ENCODE measurements at regions not wholly inside any gene's neighbourhood (a gene's known extent, or its start where the extent isn't known, plus 50 kb on each side); places are given as distances from the start of the nearest gene placed in this dataset.

DNA sequence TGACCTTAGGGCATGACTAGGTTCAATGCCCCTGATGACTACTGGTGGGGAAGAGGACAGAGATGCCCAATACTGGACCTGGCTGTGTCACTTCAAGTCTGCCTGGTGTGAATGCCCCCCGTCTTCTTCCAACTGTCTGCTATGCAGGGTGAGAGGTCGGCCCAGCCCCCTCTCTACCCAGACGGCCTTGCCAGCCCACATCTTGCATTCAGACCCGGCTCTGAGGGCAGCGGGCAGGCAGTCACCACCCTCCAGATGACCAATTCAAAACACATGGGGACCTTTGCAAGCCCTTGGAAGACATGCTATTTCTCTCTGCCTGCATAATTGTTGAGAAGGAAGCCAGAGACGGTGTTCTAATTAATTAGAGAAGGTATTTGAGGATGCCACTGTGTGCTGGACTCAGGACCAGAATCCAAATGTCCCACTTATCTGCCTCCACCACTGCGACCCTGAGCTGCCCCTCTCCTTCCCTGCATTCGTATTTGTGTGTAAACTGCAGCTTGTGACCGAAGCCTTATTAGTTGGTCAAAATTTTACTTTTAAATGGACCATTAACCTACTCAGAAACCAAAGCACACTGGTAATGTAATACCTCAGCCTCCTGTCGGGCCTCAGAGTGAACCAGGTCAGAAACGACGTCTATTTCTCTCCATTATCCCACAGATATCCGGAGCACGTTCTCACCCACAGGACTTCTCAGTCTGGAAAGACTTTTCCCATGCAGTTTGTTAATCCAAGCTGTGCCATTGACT, 407.0 kb downstream of the ZNF536 start:
- Histone ChIP-seq H3K4me2 (no peak overlapping the region), H3K4me3 (no peak overlapping the region), H3K27ac (no peak overlapping the region), H3K4me1 (no peaks in the 10 kb centered on the region), H3K9me3 (no peaks in the 10 kb centered on the region)
- FAIRE-seq (no peak), DNase-seq (ENCODE audit: low read depth in 1 of 2, low spot score in 1 of 2) (no peak), ATAC-seq (no peak)
- 2% methylated on average over 14 of the region's 14 CpGs for WGBS (ENCODE audit: missing lambda C conversion rate)
- TF ChIP-seq GATA3 (IDR thresholded peaks at IDR 0.05; ENCODE audit: borderline replicate concordance) (no peak), ZFP36 (IDR thresholded peaks at IDR 0.05; ENCODE audit: borderline replicate concordance, partially characterized antibody) (no peak), HOXB13 (CRISPR knock-in tag; IDR thresholded peaks at IDR 0.05; ENCODE audit: low read depth) (no peak), CEBPB (IDR thresholded peaks at IDR 0.05) (no peak), NR3C1 (IDR thresholded peaks at IDR 0.05) (no peak), FOXS1 (CRISPR knock-in tag; IDR thresholded peaks at IDR 0.05) (no peak), HOXA7 (CRISPR knock-in tag; IDR thresholded peaks at IDR 0.05) (no peak), POLR2AphosphoS2 (conservative IDR thresholded peaks at IDR 0.05; ENCODE audit: low read length) (no peak)
- TF ChIP-seq, protein P1, sequence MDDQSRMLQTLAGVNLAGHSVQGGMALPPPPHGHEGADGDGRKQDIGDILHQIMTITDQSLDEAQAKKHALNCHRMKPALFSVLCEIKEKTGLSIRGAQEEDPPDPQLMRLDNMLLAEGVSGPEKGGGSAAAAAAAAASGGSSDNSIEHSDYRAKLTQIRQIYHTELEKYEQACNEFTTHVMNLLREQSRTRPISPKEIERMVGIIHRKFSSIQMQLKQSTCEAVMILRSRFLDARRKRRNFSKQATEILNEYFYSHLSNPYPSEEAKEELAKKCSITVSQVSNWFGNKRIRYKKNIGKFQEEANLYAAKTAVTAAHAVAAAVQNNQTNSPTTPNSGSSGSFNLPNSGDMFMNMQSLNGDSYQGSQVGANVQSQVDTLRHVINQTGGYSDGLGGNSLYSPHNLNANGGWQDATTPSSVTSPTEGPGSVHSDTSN (IDR thresholded peaks at IDR 0.05): no peak
- TF ChIP-seq, protein P2, sequence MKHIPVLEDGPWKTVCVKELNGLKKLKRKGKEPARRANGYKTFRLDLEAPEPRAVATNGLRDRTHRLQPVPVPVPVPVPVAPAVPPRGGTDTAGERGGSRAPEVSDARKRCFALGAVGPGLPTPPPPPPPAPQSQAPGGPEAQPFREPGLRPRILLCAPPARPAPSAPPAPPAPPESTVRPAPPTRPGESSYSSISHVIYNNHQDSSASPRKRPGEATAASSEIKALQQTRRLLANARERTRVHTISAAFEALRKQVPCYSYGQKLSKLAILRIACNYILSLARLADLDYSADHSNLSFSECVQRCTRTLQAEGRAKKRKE (CRISPR knock-in tag; IDR thresholded peaks at IDR 0.05; ENCODE audit: low read depth): no peak
- ChIA-PET POLR2A (no interaction called here), CTCF (interaction anchor here (0.8 to 1.1 kb wide), 4 partner anchors 7 to 1445 kb away, joined by 3 read pairs; no protein-coding TSS in a partner anchor)

DNA sequence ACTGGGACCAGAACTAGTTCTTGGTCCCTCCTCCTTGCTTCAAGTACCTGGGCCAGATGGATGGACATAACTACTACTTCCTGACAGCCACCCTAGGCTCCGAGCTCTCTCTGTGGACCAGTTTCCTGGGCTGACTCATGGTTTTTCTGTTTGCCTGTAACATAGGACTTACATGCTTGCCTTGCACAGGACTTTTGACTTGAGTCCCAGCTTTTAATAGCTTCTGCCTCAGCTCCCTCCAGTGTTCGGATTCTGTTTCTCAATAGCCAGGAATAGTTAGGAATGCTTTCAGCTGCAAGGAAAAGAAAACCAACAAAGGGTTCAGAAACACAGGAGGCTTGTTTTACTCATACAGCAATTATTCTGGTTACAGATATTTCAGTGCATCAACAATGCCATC, 405.9 kb downstream of the ZNF536 start:
- Histone ChIP-seq H3K4me2 (no peak overlapping the region), H3K4me1 (no peaks in the 10 kb centered on the region), H3K27ac (no peak overlapping the region), H3K9me3 (no peaks in the 10 kb centered on the region), H3K4me3 (no peak overlapping the region)
- ATAC-seq (no peak), FAIRE-seq (peak; percentile 56), DNase-seq (ENCODE audit: low read depth in 1 of 2, low spot score in 1 of 2) (no peak)
- TF ChIP-seq CHD2 (IDR thresholded peaks at IDR 0.05; ENCODE audit: low read length, partially characterized antibody): no peak
- no peak for TF ChIP-seq HDAC2 (IDR thresholded peaks at IDR 0.05)
- TF ChIP-seq MAZ (IDR thresholded peaks at IDR 0.05; ENCODE audit: borderline replicate concordance, low read depth, low read length): no peak
- TF ChIP-seq NFE2L2 (conservative IDR thresholded peaks at IDR 0.05; ENCODE audit: low read length): no peak
- no peak for TF ChIP-seq RFX5 (IDR thresholded peaks at IDR 0.05)
- TF ChIP-seq BHLHE40 (IDR thresholded peaks at IDR 0.05; ENCODE audit: low read depth, low read length): no peak
- TF ChIP-seq, protein P3, sequence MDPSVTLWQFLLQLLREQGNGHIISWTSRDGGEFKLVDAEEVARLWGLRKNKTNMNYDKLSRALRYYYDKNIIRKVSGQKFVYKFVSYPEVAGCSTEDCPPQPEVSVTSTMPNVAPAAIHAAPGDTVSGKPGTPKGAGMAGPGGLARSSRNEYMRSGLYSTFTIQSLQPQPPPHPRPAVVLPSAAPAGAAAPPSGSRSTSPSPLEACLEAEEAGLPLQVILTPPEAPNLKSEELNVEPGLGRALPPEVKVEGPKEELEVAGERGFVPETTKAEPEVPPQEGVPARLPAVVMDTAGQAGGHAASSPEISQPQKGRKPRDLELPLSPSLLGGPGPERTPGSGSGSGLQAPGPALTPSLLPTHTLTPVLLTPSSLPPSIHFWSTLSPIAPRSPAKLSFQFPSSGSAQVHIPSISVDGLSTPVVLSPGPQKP (IDR thresholded peaks at IDR 0.05; ENCODE audit: low read depth, low read length): no peak
- TF ChIP-seq FOSB (CRISPR knock-in tag; IDR thresholded peaks at IDR 0.05): no peak
- CTCF ChIA-PET: interaction anchor here (0.6 to 1.4 kb wide), 6 partner anchors 8 to 1451 kb away, joined by 3 to 4 read pairs (median 3); no protein-coding TSS in a partner anchor
- WGBS (ENCODE audit: missing lambda C conversion rate): 3% methylated on average over 2 of the region's 2 CpGs
- POLR2A ChIA-PET: no interaction called here

DNA sequence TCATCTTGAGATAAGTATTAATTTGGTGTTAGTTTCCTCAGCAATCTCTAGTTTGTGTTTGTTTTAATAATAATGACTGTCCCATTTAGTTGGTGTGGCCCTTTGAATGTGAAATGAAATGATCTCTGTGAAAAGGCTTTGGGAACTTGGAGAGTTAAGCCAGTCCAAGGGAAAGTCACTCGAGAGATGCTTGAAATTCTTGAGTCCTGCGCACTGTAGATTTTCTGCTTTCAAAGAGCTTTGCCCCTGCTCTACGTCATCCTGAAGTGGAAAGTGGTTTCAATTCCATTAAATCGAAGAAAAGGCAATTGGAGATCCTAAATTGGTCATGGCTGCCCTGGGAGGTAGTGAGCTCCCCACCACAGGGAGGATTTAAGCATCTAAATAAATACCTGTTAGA, 403.8 kb downstream of the ZNF536 start:
- WGBS (ENCODE audit: missing lambda C conversion rate): 13% methylated on average over 4 of the region's 4 CpGs
- ATAC-seq (no peak), DNase-seq (ENCODE audit: low read depth in 1 of 2, low spot score in 1 of 2) (no peak), FAIRE-seq (no peak)
- CTCF ChIA-PET: interaction anchor here (0.8 to 1.0 kb wide), 2 partner anchors 9 to 10 kb away, joined by 3 to 5 read pairs; no protein-coding TSS in a partner anchor
- Histone ChIP-seq H3K27ac (no peak overlapping the region), H3K9me3 (peaks cover 4% of the 10 kb centered on the region; the same call in 1 of the 3 replicates), H3K4me3 (no peak overlapping the region), H3K4me2 (no peak overlapping the region), H3K4me1 (no peaks in the 10 kb centered on the region)
- TF ChIP-seq, protein P4, sequence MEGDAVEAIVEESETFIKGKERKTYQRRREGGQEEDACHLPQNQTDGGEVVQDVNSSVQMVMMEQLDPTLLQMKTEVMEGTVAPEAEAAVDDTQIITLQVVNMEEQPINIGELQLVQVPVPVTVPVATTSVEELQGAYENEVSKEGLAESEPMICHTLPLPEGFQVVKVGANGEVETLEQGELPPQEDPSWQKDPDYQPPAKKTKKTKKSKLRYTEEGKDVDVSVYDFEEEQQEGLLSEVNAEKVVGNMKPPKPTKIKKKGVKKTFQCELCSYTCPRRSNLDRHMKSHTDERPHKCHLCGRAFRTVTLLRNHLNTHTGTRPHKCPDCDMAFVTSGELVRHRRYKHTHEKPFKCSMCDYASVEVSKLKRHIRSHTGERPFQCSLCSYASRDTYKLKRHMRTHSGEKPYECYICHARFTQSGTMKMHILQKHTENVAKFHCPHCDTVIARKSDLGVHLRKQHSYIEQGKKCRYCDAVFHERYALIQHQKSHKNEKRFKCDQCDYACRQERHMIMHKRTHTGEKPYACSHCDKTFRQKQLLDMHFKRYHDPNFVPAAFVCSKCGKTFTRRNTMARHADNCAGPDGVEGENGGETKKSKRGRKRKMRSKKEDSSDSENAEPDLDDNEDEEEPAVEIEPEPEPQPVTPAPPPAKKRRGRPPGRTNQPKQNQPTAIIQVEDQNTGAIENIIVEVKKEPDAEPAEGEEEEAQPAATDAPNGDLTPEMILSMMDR (IDR thresholded peaks at IDR 0.05): no peak
- TF ChIP-seq GATA3 (IDR thresholded peaks at IDR 0.05; ENCODE audit: borderline replicate concordance) (no peak), MAFK (IDR thresholded peaks at IDR 0.05; ENCODE audit: partially characterized antibody) (no peak), POLR2A (IDR thresholded peaks at IDR 0.05; ENCODE audit: low read length) (no peak), RARB (CRISPR knock-in tag; IDR thresholded peaks at IDR 0.05) (no peak), MYC (IDR thresholded peaks at IDR 0.05; ENCODE audit: borderline replicate concordance, low read length) (no peak), KDM5A (IDR thresholded peaks at IDR 0.05) (no peak), PHF8 (IDR thresholded peaks at IDR 0.05; ENCODE audit: borderline replicate concordance, low read depth) (no peak)
- POLR2A ChIA-PET: no interaction called here
